ENCODE measurements at regions not wholly inside any gene's neighbourhood (a gene's known extent, or its start where the extent isn't known, plus 50 kb on each side); places are given as distances from the start of the nearest gene placed in this dataset.
A peak's percentile ranks its signal among the peaks of the same experiment; 100 is the strongest.

GRCh38 chr5:124658867-124659557 lies 87.4 kb downstream of the ZNF608 start:
- Mint-ChIP-seq H3K4me1 (ENCODE audit: low read depth in 2 of 2) (peaks cover 5 to 6% of the 10 kb centered on the region in 2 donors), H3K27ac (peak overlapping the region in 1 of 2 donors; percentile 36), H3K36me3 (no peaks in the 10 kb centered on the region), H3K9me3 (no peaks in the 10 kb centered on the region), H3K4me3 (no peak overlapping the region), H3K27me3 (peaks cover 32 to 44% of the 10 kb centered on the region in 2 donors)
- DNase-seq (ENCODE audit: low spot score) (no peak), ATAC-seq (no peak)

GRCh38 chr5:124655921-124656511 lies 90.4 kb downstream of the ZNF608 start:
- Mint-ChIP-seq H3K27me3 (peaks cover 26 to 30% of the 10 kb centered on the region in 2 donors), H3K4me1 (ENCODE audit: low read depth in 2 of 2) (peaks cover 10 to 12% of the 10 kb centered on the region in 2 donors), H3K4me3 (no peak overlapping the region), H3K36me3 (peaks cover 5% of the 10 kb centered on the region), H3K27ac (no peak overlapping the region), H3K9me3 (no peaks in the 10 kb centered on the region)
- ATAC-seq: peak in 1 of 2 donors; percentile 59
- DNase-seq (ENCODE audit: low spot score): no peak

DNA sequence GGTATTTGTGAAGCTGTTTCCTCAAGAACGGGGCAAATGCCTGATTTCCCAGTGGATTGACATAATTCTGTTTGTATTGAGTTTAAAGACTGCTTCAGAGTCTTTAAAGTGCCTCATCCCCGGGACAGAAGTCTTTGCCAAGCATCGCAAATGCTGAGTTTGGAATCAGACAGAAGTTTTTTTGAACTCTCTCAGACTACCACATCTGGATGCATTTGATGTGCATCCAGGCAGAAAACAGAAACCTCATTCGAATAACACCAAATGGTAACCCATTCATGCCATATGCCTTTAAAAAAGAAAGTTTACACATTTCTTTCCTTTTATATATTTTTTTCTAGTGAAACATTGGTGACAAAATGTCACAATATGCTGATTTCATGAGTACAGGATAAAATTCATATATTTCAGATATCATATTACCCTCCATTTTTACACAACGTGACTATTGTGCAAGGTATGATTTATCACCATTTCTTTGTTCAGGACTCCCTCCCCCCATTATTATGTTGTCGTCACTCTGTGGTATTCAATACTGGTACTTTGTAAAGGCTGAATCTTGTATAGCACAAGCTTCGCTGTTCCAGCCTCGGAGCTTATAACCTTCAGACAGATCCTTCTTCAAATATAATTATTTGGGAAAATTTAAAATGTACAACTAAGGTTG lies 91.1 kb downstream of the ZNF608 start:
- no peaks in the 10 kb centered on the region for H3K9me3 Mint-ChIP-seq
- no peak overlapping the region for H3K4me3 Mint-ChIP-seq
- peaks cover 26 to 30% of the 10 kb centered on the region in 2 donors for H3K27me3 Mint-ChIP-seq
- H3K4me1 Mint-ChIP-seq (ENCODE audit: low read depth in 2 of 2): peaks cover 10 to 12% of the 10 kb centered on the region in 2 donors
- H3K36me3 Mint-ChIP-seq: peaks cover 5% of the 10 kb centered on the region
- H3K27ac Mint-ChIP-seq: no peak overlapping the region
- ATAC-seq (no peak), DNase-seq (ENCODE audit: low spot score) (no peak)

DNA sequence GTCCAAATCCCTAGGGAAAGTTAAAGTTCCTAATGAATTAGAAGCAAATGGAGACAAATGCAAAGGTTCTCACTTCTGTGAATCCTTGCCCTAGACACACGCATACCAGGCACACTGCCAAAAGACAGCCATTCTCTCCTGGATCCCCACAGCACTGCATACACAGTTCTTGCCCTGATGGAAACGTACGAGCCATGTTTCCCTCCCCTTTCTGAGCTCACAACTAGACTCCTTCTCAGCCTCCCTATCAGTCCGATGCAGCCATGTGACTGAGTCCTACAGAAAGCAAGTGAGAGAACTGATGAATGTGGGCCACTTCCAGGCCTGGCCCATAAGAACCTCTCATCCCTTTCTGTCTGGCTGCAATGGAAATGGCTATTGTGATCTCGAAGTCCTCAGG lies 92.0 kb downstream of the ZNF608 start:
- Mint-ChIP-seq H3K9me3 (no peaks in the 10 kb centered on the region), H3K4me1 (ENCODE audit: low read depth in 2 of 2) (peaks cover 18 to 21% of the 10 kb centered on the region in 2 donors), H3K4me3 (no peak overlapping the region), H3K27me3 (peaks cover 17 to 24% of the 10 kb centered on the region in 2 donors), H3K27ac (no peak overlapping the region), H3K36me3 (peaks cover 5% of the 10 kb centered on the region)
- DNase-seq (ENCODE audit: low spot score) (no peak), ATAC-seq (no peak)

DNA sequence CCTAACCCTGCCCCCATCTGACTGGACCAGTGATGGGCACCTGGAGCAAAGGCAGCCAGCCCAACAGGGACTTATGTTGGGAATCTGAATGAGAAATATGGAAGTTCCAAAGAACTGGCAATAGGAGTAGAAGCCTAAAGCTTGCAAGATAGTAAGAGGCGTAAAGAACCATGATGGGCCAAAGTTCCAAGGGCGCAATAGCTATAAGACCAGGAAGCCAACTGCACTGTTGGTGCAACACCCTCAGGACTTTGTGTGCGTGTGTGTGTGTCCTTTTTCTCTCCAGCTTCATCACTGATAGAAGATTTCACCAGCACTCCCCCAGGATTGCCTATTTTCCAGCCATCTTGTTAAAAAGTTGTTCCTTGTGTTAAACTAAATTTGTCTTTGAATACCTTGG lies 92.8 kb downstream of the ZNF608 start:
- DNase-seq (ENCODE audit: low spot score): no peak
- Mint-ChIP-seq H3K9me3 (no peaks in the 10 kb centered on the region), H3K4me3 (no peak overlapping the region), H3K27ac (peak overlapping the region in 1 of 2 donors; percentile 31), H3K4me1 (ENCODE audit: low read depth in 2 of 2) (peaks cover 20 to 22% of the 10 kb centered on the region in 2 donors), H3K36me3 (peaks cover 5% of the 10 kb centered on the region), H3K27me3 (peaks cover 9 to 17% of the 10 kb centered on the region in 2 donors)
- ATAC-seq: no peak

GRCh38 chr5:124652892-124653441 lies 93.5 kb downstream of the ZNF608 start:
- peaks cover 7 to 18% of the 10 kb centered on the region in 2 donors for H3K27me3 Mint-ChIP-seq
- H3K27ac Mint-ChIP-seq: peak overlapping the region in 1 of 2 donors; percentile 31
- DNase-seq (ENCODE audit: low spot score): no peak
- peaks cover 20 to 22% of the 10 kb centered on the region in 2 donors for H3K4me1 Mint-ChIP-seq (ENCODE audit: low read depth in 2 of 2)
- H3K4me3 Mint-ChIP-seq: no peak overlapping the region
- peaks cover 5% of the 10 kb centered on the region for H3K36me3 Mint-ChIP-seq
- ATAC-seq: no peak
- no peaks in the 10 kb centered on the region for H3K9me3 Mint-ChIP-seq

- Mint-ChIP-seq H3K4me3 (peak overlapping the region; percentile 70), H3K27ac (no peak overlapping the region), H3K36me3 (peaks cover 5% of the 10 kb centered on the region), H3K9me3 (no peaks in the 10 kb centered on the region), H3K27me3 (peaks cover 10 to 21% of the 10 kb centered on the region in 2 donors), H3K4me1 (ENCODE audit: low read depth in 2 of 2) (peaks cover 22 to 23% of the 10 kb centered on the region in 2 donors)
- ATAC-seq (no peak), DNase-seq (ENCODE audit: low spot score) (no peak)
Measured at GRCh38 chr5:124652514-124652819, 94.0 kb downstream of the ZNF608 start.

- ATAC-seq (peak; percentile 77 to 87), DNase-seq (ENCODE audit: low spot score) (peak; percentile 72)
- Mint-ChIP-seq H3K27me3 (peaks cover 16 to 26% of the 10 kb centered on the region in 2 donors), H3K36me3 (peaks cover 5% of the 10 kb centered on the region), H3K4me1 (ENCODE audit: low read depth in 2 of 2) (peaks cover 22 to 25% of the 10 kb centered on the region in 2 donors), H3K27ac (no peak overlapping the region), H3K4me3 (peak overlapping the region; percentile 70), H3K9me3 (no peaks in the 10 kb centered on the region)
Measured at GRCh38 chr5:124651663-124652513, 94.6 kb downstream of the ZNF608 start.

DNA sequence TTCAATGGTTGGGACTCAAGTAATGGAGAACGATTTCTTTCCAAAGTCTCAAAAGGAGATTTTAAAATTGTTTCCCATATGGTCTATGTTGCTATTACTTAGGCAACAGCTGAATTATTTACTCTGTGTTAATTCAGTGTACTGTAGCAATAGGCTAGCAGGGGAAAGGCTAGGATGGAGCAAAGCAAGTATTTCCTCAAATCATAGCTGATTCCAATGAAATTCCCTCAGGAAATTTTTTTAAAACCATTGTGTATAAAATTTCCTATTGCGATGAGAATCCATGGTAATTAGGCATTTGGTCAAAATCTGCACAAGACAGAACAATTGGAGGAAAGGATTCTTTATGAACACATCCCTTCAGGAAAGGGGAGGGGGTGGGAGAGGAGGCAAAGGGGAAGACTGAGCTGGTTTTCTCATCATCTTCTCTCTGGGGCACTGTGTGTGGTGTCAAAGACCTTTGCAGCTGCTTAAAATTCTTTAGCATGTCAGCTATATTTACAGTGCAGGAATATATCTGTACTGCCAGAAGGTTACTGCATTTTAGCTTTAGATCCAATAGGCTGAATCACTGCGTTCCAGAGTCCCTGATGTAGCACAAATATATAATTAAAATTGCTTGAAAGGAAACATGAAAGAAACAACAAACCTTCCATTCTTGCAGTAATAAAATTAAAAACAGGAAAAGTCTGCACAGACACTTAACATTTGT lies 95.3 kb downstream of the ZNF608 start:
- ATAC-seq (no peak), DNase-seq (ENCODE audit: low spot score) (no peak)
- Mint-ChIP-seq H3K4me3 (peak overlapping the region; percentile 70), H3K9me3 (no peaks in the 10 kb centered on the region), H3K4me1 (ENCODE audit: low read depth in 2 of 2) (peaks cover 22 to 25% of the 10 kb centered on the region in 2 donors), H3K27me3 (peaks cover 20 to 30% of the 10 kb centered on the region in 2 donors), H3K27ac (no peak overlapping the region), H3K36me3 (peaks cover 5% of the 10 kb centered on the region)

GRCh38 chr5:124650147-124650561 lies 96.3 kb downstream of the ZNF608 start:
- ATAC-seq (peak in 1 of 2 donors; percentile 7), DNase-seq (ENCODE audit: low spot score) (no peak)
- Mint-ChIP-seq H3K4me3 (peak overlapping the region; percentile 56), H3K4me1 (ENCODE audit: low read depth in 2 of 2) (peaks cover 22 to 25% of the 10 kb centered on the region in 2 donors), H3K36me3 (peaks cover 5% of the 10 kb centered on the region), H3K27ac (peak overlapping the region; percentile 18 to 43), H3K27me3 (peaks cover 20 to 30% of the 10 kb centered on the region in 2 donors), H3K9me3 (no peaks in the 10 kb centered on the region)

GRCh38 chr5:124649491-124650146 lies 96.8 kb downstream of the ZNF608 start:
- peak; percentile 86 for DNase-seq (ENCODE audit: low spot score)
- Mint-ChIP-seq H3K27ac (peak overlapping the region; percentile 18 to 43), H3K27me3 (peaks cover 25 to 30% of the 10 kb centered on the region in 2 donors), H3K4me3 (peak overlapping the region; percentile 56), H3K4me1 (ENCODE audit: low read depth in 2 of 2) (peaks cover 22 to 25% of the 10 kb centered on the region in 2 donors), H3K9me3 (no peaks in the 10 kb centered on the region), H3K36me3 (peaks cover 5% of the 10 kb centered on the region)
- peak; percentile 89 to 91 for ATAC-seq

- no peak overlapping the region for H3K4me3 Mint-ChIP-seq
- peaks cover 22 to 25% of the 10 kb centered on the region in 2 donors for H3K4me1 Mint-ChIP-seq (ENCODE audit: low read depth in 2 of 2)
- H3K27me3 Mint-ChIP-seq: peaks cover 32 to 36% of the 10 kb centered on the region in 2 donors
- no peak for DNase-seq (ENCODE audit: low spot score)
- H3K9me3 Mint-ChIP-seq: no peaks in the 10 kb centered on the region
- no peak overlapping the region for H3K27ac Mint-ChIP-seq
- ATAC-seq: no peak
- peaks cover 5% of the 10 kb centered on the region for H3K36me3 Mint-ChIP-seq
Measured at GRCh38 chr5:124648902-124649467, 97.5 kb downstream of the ZNF608 start.
